ENCODE measurements at regions not wholly inside any gene's neighbourhood (a gene's known extent, or its start where the extent isn't known, plus 50 kb on each side); places are given as distances from the start of the nearest gene placed in this dataset.

- TF ChIP-seq ERG (CRISPR knock-in tag; IDR thresholded peaks at IDR 0.05) (no peak), ZNF263 (CRISPR knock-in tag; IDR thresholded peaks at IDR 0.05; ENCODE audit: low read depth) (no peak), TEAD1 (CRISPR knock-in tag; IDR thresholded peaks at IDR 0.05) (no peak), GRHL2 (CRISPR knock-in tag; IDR thresholded peaks at IDR 0.05; ENCODE audit: insufficient replicate concordance, severe bottlenecking) (no peak)
Observed at GRCh38 chr3:34196914-34197313, 398.5 kb downstream of the PDCD6IP start (continued).

- H3K36me3 Mint-ChIP-seq, result no peaks in the 10 kb centered on the region
- no peak for ATAC-seq
- TF ChIP-seq ZNF671 (CRISPR knock-in tag; IDR thresholded peaks at IDR 0.05) (no peak), CTCF (IDR thresholded peaks at IDR 0.05) (no peak), ZNF423 (CRISPR knock-in tag; IDR thresholded peaks at IDR 0.05) (no peak), PRRX2 (CRISPR knock-in tag; IDR thresholded peaks at IDR 0.05) (no peak), ATF3 (CRISPR knock-in tag; conservative IDR thresholded peaks at IDR 0.05) (no peak)
- TF ChIP-seq, protein P1, sequence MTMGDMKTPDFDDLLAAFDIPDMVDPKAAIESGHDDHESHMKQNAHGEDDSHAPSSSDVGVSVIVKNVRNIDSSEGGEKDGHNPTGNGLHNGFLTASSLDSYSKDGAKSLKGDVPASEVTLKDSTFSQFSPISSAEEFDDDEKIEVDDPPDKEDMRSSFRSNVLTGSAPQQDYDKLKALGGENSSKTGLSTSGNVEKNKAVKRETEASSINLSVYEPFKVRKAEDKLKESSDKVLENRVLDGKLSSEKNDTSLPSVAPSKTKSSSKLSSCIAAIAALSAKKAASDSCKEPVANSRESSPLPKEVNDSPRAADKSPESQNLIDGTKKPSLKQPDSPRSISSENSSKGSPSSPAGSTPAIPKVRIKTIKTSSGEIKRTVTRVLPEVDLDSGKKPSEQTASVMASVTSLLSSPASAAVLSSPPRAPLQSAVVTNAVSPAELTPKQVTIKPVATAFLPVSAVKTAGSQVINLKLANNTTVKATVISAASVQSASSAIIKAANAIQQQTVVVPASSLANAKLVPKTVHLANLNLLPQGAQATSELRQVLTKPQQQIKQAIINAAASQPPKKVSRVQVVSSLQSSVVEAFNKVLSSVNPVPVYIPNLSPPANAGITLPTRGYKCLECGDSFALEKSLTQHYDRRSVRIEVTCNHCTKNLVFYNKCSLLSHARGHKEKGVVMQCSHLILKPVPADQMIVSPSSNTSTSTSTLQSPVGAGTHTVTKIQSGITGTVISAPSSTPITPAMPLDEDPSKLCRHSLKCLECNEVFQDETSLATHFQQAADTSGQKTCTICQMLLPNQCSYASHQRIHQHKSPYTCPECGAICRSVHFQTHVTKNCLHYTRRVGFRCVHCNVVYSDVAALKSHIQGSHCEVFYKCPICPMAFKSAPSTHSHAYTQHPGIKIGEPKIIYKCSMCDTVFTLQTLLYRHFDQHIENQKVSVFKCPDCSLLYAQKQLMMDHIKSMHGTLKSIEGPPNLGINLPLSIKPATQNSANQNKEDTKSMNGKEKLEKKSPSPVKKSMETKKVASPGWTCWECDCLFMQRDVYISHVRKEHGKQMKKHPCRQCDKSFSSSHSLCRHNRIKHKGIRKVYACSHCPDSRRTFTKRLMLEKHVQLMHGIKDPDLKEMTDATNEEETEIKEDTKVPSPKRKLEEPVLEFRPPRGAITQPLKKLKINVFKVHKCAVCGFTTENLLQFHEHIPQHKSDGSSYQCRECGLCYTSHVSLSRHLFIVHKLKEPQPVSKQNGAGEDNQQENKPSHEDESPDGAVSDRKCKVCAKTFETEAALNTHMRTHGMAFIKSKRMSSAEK (CRISPR knock-in tag; IDR thresholded peaks at IDR 0.05; ENCODE audit: borderline replicate concordance), result no peak
- ChIA-PET POLR2A (no interaction called here), CTCF (no interaction called here)
- no peak for DNase-seq (ENCODE audit: low spot score)
- H3K27ac Mint-ChIP-seq, result no peak overlapping the region
- no peaks in the 10 kb centered on the region for H3K4me1 Mint-ChIP-seq
- H3K4me3 Mint-ChIP-seq, result no peak overlapping the region
- no peaks in the 10 kb centered on the region; the same call in 1 of the 2 replicates for H3K27me3 Mint-ChIP-seq (ENCODE audit: low read depth)
- peaks cover 4% of the 10 kb centered on the region for H3K9me3 Mint-ChIP-seq
Observed at GRCh38 chr3:34198309-34198708, 399.9 kb downstream of the PDCD6IP start.

DNA sequence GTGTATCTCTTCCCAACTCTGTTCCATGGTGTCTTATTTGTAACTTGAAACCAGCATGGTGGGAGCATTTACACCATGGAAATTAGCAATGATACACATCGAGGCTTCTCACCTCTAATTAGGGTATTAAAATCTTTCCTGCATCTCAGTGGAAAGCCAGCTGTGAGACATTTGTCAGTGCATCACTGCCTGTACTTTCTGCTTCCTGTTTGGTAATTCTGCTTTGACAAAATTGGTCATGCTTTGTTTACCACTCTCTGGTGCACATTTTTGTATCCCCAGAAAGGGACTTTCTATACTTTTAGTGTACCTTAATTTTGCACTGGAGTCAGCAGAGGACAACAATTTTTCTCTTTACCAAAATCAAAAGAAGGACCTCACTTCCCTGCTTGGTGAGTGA is 402.1 kb downstream of the PDCD6IP start:
- Mint-ChIP-seq H3K9me3 (peaks cover 2% of the 10 kb centered on the region), H3K4me1 (no peaks in the 10 kb centered on the region), H3K4me3 (no peak overlapping the region), H3K27ac (no peak overlapping the region), H3K27me3 (ENCODE audit: low read depth) (no peaks in the 10 kb centered on the region), H3K36me3 (no peaks in the 10 kb centered on the region)
- ChIA-PET POLR2A (no interaction called here), CTCF (no interaction called here)
- ATAC-seq (no peak), DNase-seq (ENCODE audit: low spot score) (no peak)
- no peak for TF ChIP-seq ERG (CRISPR knock-in tag; IDR thresholded peaks at IDR 0.05)
- TF ChIP-seq, protein P2, sequence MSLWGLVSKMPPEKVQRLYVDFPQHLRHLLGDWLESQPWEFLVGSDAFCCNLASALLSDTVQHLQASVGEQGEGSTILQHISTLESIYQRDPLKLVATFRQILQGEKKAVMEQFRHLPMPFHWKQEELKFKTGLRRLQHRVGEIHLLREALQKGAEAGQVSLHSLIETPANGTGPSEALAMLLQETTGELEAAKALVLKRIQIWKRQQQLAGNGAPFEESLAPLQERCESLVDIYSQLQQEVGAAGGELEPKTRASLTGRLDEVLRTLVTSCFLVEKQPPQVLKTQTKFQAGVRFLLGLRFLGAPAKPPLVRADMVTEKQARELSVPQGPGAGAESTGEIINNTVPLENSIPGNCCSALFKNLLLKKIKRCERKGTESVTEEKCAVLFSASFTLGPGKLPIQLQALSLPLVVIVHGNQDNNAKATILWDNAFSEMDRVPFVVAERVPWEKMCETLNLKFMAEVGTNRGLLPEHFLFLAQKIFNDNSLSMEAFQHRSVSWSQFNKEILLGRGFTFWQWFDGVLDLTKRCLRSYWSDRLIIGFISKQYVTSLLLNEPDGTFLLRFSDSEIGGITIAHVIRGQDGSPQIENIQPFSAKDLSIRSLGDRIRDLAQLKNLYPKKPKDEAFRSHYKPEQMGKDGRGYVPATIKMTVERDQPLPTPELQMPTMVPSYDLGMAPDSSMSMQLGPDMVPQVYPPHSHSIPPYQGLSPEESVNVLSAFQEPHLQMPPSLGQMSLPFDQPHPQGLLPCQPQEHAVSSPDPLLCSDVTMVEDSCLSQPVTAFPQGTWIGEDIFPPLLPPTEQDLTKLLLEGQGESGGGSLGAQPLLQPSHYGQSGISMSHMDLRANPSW (CRISPR knock-in tag; conservative IDR thresholded peaks at IDR 0.05; ENCODE audit: low read depth), result no peak
- TF ChIP-seq, protein P3, sequence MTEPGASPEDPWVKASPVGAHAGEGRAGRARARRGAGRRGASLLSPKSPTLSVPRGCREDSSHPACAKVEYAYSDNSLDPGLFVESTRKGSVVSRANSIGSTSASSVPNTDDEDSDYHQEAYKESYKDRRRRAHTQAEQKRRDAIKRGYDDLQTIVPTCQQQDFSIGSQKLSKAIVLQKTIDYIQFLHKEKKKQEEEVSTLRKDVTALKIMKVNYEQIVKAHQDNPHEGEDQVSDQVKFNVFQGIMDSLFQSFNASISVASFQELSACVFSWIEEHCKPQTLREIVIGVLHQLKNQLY (CRISPR knock-in tag; IDR thresholded peaks at IDR 0.05), result no peak
- TF ChIP-seq CREB1 (CRISPR knock-in tag; IDR thresholded peaks at IDR 0.05), result no peak
- TF ChIP-seq AFF4 (CRISPR knock-in tag; IDR thresholded peaks at IDR 0.05; ENCODE audit: borderline replicate concordance), result no peak
- TF ChIP-seq HMGA2 (CRISPR knock-in tag; IDR thresholded peaks at IDR 0.05), result no peak

All from WTC11 (cell line).